ENCODE measurements at regions not wholly inside any gene's neighbourhood (a gene's known extent, or its start where the extent isn't known, plus 50 kb on each side); places are given as distances from the start of the nearest gene placed in this dataset.

DNA sequence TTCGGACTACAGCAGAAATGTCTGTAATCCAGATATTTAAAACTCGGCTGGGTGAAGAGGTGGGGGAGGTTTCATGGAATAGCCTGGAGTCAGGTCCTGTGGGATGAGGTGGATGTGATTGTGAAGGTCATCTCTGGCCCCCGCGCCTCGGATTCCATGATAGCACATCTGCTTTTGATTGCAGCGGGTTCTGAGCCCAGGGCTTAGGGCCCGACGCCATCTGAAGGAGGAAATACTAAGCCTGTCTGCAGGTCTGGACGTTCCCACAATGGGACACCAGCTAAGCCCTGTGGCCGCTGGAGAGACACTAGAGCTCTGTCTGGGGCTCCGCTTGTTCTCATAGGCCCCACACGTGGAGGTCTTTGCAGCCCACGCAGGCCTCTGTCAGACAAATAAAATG is 328.7 kb downstream of the CXCL12 start:
- DNase-seq (ENCODE audit: low spot score) (no peak), ATAC-seq (no peak)
- no peak overlapping the region for H3K27ac Mint-ChIP-seq
- H3K4me1 Mint-ChIP-seq (ENCODE audit: low read depth in 2 of 2): no peaks in the 10 kb centered on the region
- no peaks in the 10 kb centered on the region for H3K36me3 Mint-ChIP-seq
- no peak overlapping the region for H3K4me3 Mint-ChIP-seq
- H3K9me3 Mint-ChIP-seq: no peaks in the 10 kb centered on the region
- peaks cover 18 to 24% of the 10 kb centered on the region in 2 donors for H3K27me3 Mint-ChIP-seq

DNA sequence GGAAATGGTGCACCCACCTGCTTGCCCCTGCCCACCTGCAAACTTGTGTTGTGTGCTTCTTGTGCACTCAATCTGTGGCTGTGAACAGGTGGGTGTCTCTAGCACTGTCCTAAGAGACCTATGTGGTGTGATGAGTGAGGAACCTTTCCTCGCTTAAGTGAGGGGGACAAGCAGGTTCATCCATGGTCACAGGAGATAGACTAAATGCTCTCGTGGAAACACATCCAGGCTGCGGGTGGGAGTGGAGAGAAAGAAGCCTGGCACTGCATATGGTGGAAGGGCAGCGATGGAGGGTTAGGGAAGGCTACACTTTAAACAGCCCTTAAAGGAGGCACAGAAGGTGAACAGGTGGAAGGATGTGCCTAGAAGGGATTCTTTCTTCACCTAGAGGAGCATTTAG is 330.9 kb downstream of the CXCL12 start:
- H3K27ac Mint-ChIP-seq: no peak overlapping the region
- no peaks in the 10 kb centered on the region for H3K4me1 Mint-ChIP-seq (ENCODE audit: low read depth in 2 of 2)
- peaks cover 15 to 20% of the 10 kb centered on the region in 2 donors for H3K27me3 Mint-ChIP-seq
- no peaks in the 10 kb centered on the region for H3K36me3 Mint-ChIP-seq
- no peak for ATAC-seq
- no peaks in the 10 kb centered on the region for H3K9me3 Mint-ChIP-seq
- no peak for DNase-seq (ENCODE audit: low spot score)
- no peak overlapping the region for H3K4me3 Mint-ChIP-seq

DNA sequence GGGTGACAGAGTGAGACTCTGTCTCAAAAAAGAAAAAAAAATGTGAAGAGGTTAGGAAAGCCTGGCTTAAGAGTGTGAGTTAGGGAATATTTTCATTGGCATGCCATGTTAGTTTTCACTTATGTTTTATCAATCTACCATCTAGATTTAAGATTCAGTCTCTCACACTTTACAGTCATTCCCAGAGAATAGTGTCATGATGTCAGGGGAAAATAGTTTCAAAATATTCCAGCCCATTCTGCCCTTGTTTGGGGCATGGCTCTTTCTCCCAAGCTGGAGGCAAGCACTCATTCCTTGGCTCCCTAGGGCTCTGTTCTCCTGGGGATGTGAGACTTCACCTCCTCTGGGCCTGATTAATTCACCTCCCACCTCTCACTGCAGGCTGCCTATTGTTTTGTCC is 331.5 kb downstream of the CXCL12 start:
- Mint-ChIP-seq H3K36me3 (no peaks in the 10 kb centered on the region), H3K9me3 (no peaks in the 10 kb centered on the region), H3K4me1 (ENCODE audit: low read depth in 2 of 2) (no peaks in the 10 kb centered on the region), H3K4me3 (no peak overlapping the region), H3K27me3 (peaks cover 15 to 20% of the 10 kb centered on the region in 2 donors), H3K27ac (no peak overlapping the region)
- ATAC-seq (no peak), DNase-seq (ENCODE audit: low spot score) (no peak)

DNA sequence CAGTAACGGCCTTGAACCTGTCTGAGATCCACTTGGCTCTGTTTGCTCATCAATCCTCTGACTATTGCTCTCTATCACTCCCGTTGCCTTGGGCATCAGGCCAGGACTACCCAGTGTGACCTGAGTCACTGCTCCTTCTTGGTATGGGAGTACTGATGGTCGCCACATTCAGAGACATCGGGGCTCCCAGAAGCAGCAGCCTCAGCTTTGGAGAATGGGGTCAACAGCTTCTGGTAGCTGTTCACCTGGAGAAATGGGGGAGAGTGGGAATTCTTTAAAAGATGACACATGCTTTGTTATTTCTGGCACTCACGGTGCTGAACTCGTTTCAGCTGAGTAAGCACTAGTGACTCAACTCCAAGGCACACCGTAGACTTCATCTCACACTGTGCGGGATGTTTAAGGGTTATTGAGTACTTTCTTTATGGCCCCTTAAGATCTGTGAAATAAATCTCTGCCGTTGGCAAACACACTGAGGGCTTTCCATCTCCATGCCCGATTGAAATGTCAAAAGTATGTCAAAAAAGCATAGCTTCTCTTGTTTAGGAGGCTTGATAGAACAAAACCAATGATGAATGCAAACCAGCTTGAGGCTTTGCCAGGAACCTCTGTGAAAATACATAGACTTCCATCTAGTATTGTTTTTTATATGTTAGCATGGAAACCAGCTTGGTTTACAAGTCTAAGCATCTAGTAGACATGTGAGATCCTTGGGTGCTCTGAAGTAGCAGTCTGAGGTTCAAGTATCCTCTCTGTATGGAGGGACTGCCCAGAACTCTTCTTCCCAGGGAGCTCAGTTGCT is 333.1 kb downstream of the CXCL12 start:
- ATAC-seq: no peak
- Mint-ChIP-seq H3K27ac (no peak overlapping the region), H3K4me1 (ENCODE audit: low read depth in 2 of 2) (peaks cover 0 to 3% of the 10 kb centered on the region in 2 donors), H3K36me3 (no peaks in the 10 kb centered on the region), H3K9me3 (no peaks in the 10 kb centered on the region), H3K4me3 (no peak overlapping the region), H3K27me3 (peaks cover 23 to 24% of the 10 kb centered on the region in 2 donors)
- no peak for DNase-seq (ENCODE audit: low spot score)

DNA sequence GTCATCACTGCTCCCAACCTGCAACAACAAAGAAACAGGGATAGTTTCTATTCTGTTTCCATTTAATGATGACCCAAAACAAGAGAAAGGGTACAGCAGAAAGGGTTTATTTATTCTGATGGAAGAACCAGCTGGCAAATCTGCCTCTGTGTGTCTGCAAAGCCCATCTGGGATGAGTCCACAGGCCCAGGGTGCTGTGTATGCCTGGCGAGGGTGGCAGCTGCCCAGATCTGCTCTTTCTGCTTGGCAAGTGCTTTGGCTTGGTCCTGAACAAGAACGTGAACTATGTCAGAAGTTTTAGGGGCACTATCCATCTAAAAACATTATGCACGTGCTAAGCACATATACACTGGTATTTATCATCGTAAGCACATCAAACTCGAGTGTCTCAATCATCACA is 333.8 kb downstream of the CXCL12 start:
- Mint-ChIP-seq H3K27me3 (peaks cover 27 to 28% of the 10 kb centered on the region in 2 donors), H3K4me1 (ENCODE audit: low read depth in 2 of 2) (peaks cover 0 to 3% of the 10 kb centered on the region in 2 donors), H3K27ac (no peak overlapping the region), H3K4me3 (no peak overlapping the region), H3K9me3 (no peaks in the 10 kb centered on the region), H3K36me3 (no peaks in the 10 kb centered on the region)
- DNase-seq (ENCODE audit: low spot score) (no peak), ATAC-seq (no peak)

DNA sequence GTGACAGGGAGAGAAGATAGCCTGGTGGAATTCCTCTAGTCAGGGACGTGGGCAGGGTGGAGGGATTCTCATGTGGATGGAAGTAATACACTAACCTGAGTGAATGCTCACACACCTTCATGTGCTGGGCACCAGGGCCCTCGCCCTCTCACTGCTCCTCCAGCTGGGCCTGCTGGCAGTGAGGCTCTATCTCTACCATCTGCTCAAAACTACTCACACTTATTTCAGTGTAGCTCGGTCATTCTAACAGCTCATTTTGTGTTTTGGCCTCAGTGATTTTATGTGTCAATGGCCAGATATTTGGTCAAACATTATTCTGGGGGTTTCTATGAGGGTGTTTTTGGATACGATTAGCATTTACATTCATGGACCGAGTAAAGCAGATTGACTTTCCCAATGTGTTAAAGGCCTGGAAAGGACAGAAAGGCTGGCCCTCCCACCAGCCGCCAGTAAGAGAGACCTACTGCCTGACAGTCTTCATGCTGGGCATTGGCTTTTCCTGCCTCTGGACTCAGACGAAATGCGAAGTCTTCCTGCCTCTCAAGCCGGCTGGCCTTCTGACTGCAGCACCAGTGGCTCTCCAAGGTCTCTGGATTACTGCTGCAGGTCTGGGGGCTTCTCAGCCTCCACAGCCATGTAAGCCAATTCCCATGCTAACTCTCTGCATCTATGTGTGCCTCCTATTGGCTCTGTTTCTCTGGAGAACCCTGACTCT is 335.4 kb downstream of the CXCL12 start:
- Mint-ChIP-seq H3K27me3 (peaks cover 28 to 37% of the 10 kb centered on the region in 2 donors), H3K36me3 (no peaks in the 10 kb centered on the region), H3K9me3 (no peaks in the 10 kb centered on the region), H3K4me3 (no peak overlapping the region), H3K27ac (no peak overlapping the region), H3K4me1 (ENCODE audit: low read depth in 2 of 2) (peaks cover 0 to 3% of the 10 kb centered on the region in 2 donors)
- ATAC-seq: peak in 1 of 2 donors; percentile 38
- DNase-seq (ENCODE audit: low spot score): no peak

GRCh38 chr10:44047361-44047760 is 337.5 kb downstream of the CXCL12 start:
- H3K27me3 Mint-ChIP-seq: peaks cover 22 to 37% of the 10 kb centered on the region in 2 donors
- DNase-seq (ENCODE audit: low spot score) (no peak), ATAC-seq (no peak)
- H3K27ac Mint-ChIP-seq: no peak overlapping the region
- no peaks in the 10 kb centered on the region for H3K36me3 Mint-ChIP-seq
- no peaks in the 10 kb centered on the region for H3K9me3 Mint-ChIP-seq
- peaks cover 0 to 3% of the 10 kb centered on the region in 2 donors for H3K4me1 Mint-ChIP-seq (ENCODE audit: low read depth in 2 of 2)
- H3K4me3 Mint-ChIP-seq: no peak overlapping the region

DNA sequence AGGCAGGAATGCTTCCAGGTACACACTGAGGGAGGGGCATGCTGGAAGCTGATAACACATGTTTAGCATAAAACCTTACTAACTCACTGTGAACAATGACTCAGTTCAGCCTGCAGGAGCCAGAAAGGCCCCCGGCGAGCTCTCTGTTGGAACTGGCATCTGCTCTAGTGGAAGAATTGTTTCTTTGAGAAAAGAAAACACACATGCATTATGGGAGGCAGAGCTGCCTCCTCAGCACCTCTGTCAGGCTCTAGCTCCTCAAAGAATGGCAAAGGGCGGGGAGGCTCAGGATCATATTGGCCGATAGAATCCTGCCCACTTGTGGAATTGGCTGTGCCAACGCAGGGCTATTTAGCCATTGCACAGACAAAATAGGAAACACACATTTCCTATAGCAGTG is 338.3 kb downstream of the CXCL12 start:
- ATAC-seq (no peak), DNase-seq (ENCODE audit: low spot score) (no peak)
- no peak overlapping the region for H3K27ac Mint-ChIP-seq
- H3K9me3 Mint-ChIP-seq: no peaks in the 10 kb centered on the region
- H3K4me3 Mint-ChIP-seq: no peak overlapping the region
- H3K36me3 Mint-ChIP-seq: no peaks in the 10 kb centered on the region
- H3K4me1 Mint-ChIP-seq (ENCODE audit: low read depth in 2 of 2): peaks cover 0 to 3% of the 10 kb centered on the region in 2 donors
- peaks cover 17 to 37% of the 10 kb centered on the region in 2 donors for H3K27me3 Mint-ChIP-seq

DNA sequence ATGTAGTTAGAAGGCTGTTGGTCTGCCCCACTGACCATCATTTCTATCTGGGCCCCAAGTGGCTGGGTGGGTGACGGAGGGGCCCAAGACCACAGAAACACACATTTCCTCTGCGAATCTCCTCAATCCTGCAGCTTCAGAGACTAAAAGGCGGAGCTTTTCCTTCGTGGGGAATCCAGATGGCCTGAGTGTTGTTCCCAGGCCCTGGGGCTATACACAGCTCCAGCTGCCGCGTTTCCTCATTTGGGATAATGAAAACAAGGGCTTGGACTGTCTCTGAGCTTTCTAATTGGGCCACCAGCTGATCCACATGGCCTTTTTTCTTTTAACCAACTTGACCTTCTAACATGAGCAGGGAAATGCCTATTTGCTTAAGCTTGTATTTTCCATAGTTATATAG is 339.9 kb downstream of the CXCL12 start:
- ATAC-seq: no peak
- Mint-ChIP-seq H3K36me3 (no peaks in the 10 kb centered on the region), H3K4me1 (ENCODE audit: low read depth in 2 of 2) (peaks cover 0 to 3% of the 10 kb centered on the region in 2 donors), H3K27ac (no peak overlapping the region), H3K9me3 (no peaks in the 10 kb centered on the region), H3K4me3 (no peak overlapping the region), H3K27me3 (peaks cover 18 to 29% of the 10 kb centered on the region in 2 donors)
- no peak for DNase-seq (ENCODE audit: low spot score)

- H3K36me3 Mint-ChIP-seq: no peaks in the 10 kb centered on the region
- H3K27me3 Mint-ChIP-seq: peaks cover 18 to 26% of the 10 kb centered on the region in 2 donors
- H3K4me3 Mint-ChIP-seq: no peak overlapping the region
- ATAC-seq (no peak), DNase-seq (ENCODE audit: low spot score) (no peak)
- H3K27ac Mint-ChIP-seq: no peak overlapping the region
- no peaks in the 10 kb centered on the region for H3K9me3 Mint-ChIP-seq
- H3K4me1 Mint-ChIP-seq (ENCODE audit: low read depth in 2 of 2): peaks cover 0 to 3% of the 10 kb centered on the region in 2 donors
Observed at GRCh38 chr10:44044549-44044948, 340.3 kb downstream of the CXCL12 start.

GRCh38 chr10:44043646-44044375 is 341.1 kb downstream of the CXCL12 start:
- H3K36me3 Mint-ChIP-seq: no peaks in the 10 kb centered on the region
- peaks cover 0 to 3% of the 10 kb centered on the region in 2 donors for H3K4me1 Mint-ChIP-seq (ENCODE audit: low read depth in 2 of 2)
- H3K27me3 Mint-ChIP-seq: peaks cover 18 to 26% of the 10 kb centered on the region in 2 donors
- ATAC-seq: no peak
- H3K4me3 Mint-ChIP-seq: no peak overlapping the region
- no peak overlapping the region for H3K27ac Mint-ChIP-seq
- no peaks in the 10 kb centered on the region for H3K9me3 Mint-ChIP-seq
- DNase-seq (ENCODE audit: low spot score): no peak

- peak; percentile 37 to 47 for ATAC-seq
- Mint-ChIP-seq H3K27ac (no peak overlapping the region), H3K4me1 (ENCODE audit: low read depth in 2 of 2) (peaks cover 0 to 3% of the 10 kb centered on the region in 2 donors), H3K36me3 (no peaks in the 10 kb centered on the region), H3K4me3 (no peak overlapping the region), H3K9me3 (no peaks in the 10 kb centered on the region), H3K27me3 (peaks cover 17 to 23% of the 10 kb centered on the region in 2 donors)
- DNase-seq (ENCODE audit: low spot score): no peak
Observed at GRCh38 chr10:44042926-44043602, 341.8 kb downstream of the CXCL12 start.

DNA sequence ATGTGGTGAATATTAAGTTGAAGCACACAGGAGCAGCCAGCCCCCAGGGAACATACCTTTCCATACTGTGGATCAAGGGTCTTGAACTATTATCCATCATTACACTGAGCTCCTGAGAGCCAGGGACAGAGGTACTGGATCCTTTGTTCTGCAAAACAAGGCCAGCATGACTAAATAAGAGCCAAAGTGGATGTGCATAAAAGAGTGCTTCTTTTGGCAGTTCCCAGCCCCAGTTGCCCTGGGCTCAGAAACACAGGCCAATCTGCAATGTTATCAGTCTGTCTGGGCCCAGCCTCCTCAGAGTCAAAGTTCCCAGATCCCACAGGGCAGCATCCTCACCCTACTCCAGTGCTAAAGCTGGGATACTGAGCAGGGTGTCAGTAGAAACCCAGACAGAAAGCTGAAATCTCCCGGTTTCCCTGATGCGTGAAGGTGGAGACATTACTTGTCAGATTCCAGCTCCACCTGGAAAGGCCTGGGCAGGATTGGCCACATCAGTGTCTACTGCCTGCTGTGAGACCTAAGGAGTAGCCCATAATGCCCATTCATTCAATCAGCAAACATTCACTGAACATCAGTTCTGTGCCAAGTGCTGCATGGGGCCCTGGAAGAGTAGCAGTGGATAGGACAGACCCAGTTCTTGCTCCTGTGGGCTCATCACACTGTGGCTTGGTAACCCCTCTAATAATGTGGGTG is 342.7 kb downstream of the CXCL12 start:
- Mint-ChIP-seq H3K36me3 (no peaks in the 10 kb centered on the region), H3K27ac (no peak overlapping the region), H3K4me1 (ENCODE audit: low read depth in 2 of 2) (peaks cover 0 to under 1% of the 10 kb centered on the region in 2 donors), H3K27me3 (peaks cover 11 to 15% of the 10 kb centered on the region in 2 donors), H3K4me3 (no peak overlapping the region), H3K9me3 (no peaks in the 10 kb centered on the region)
- DNase-seq (ENCODE audit: low spot score): no peak
- peak in 1 of 2 donors; percentile 43 for ATAC-seq

Measured in natural killer cell treated with Interleukin-12 subunit alpha and Interleukin-12 subunit beta and Interleukin-15 and Interleukin-18, amount 100 ng/mL, for 72 hours (primary cell).